Activated CD8-positive, alpha-beta memory T cell treated with anti-CD3 and anti-CD28 coated beads for 36 hours (primary cell): ENCODE measurements at regions not wholly inside any gene's neighbourhood (a gene's known extent, or its start where the extent isn't known, plus 50 kb on each side); places are given as distances from the start of the nearest gene placed in this dataset.
"Not testable (repeated sequence)": the region's sequence is repeated elsewhere in the genome, so short reads cannot be mapped to it uniquely, and the experiment has no call there.

Source experiments
- CTCF ChIA-PET: fragments of 350-600 bp; sonication (Branson Sonifier 250); formaldehyde crosslinking; loops from one replicate; lab custom pipeline; 2021; ENCODE audit warnings: antibody characterized with exemption; lab: Charles Lee
- POLR2A ChIA-PET: fragments of 350-600 bp; sonication (Branson Sonifier 250); formaldehyde crosslinking; loops from one replicate; lab custom pipeline; 2021; ENCODE audit warnings: antibody characterized with exemption; lab: Charles Lee

DNA sequence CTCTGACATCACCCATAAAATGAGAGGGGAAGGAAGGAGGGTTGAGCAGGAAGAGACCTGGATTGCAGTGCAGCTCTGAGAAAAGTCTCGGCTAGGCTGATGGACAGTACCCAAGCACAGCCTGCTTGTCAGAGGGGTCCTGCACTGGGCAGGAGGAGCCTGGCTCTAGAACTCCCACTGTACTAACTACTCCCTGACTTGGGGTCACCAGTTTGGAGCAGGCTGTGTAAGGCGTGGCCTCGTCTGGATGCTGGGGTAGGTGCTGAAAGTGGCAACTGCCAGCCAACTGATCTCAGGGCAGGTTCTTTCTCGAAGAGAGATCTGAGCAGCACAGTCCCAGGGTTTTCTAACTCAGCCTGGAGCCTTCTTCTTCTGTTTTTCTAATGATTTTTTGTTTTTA, 176.3 kb downstream of the ATP23 start:
- ChIA-PET CTCF (no interaction called here), POLR2A (no interaction called here)

DNA sequence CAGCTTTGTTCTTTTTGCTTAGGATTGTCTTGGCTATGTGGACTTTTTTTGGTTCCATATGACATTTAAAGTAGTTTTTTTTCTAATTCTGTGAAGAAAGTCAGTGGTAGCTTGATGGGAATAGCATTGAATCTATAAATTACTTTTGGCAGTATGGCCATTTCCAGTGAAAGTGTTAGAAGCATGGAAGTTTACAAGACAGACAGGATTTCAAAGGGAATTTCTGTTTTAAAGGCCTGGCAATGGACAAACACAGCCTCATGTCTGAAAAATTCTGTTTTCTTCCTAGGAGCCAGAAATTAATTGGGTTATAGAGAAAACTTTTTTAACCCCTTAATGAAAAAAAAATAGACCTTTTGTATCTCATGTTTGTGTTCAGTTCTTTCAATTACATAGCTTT, 184.4 kb downstream of the ATP23 start:
- CTCF ChIA-PET, POLR2A ChIA-PET: not testable (repeated sequence)

DNA sequence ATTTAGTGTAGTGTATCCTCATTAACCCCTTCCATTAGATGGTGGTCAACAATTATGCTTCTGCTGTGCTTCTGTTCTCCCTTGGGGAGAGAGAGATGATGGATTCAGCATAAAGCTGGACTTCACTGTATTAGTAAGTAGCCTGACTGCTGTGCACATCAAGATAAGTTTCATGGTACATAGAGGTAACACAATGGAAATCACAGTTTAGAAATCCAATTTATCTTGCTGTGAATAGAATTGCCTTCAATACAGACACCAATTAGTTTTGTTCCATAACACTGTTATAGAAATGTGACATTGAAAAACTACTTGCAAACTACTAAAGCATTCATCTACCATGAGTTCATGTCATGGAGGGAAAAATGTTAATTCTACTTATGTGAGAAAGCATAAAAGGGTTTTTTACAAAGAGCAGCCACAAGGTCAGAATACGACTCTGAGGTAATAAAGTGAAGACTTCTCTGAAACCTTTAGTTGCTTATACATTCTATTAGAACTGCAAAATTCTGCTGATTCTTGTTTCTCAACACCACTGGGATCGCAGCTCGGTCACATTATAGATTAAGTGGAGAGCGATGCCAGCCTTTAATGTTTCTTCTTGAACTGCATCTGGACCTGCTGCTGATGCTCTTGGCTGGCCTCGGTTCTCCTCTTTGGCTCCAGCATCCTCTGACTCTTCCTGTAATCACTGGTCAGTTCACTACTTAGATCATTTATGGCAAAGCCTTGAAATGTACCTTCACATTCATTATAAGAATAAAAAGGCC, 190.8 kb downstream of the ATP23 start:
- ChIA-PET POLR2A (no interaction called here), CTCF (no interaction called here)

DNA sequence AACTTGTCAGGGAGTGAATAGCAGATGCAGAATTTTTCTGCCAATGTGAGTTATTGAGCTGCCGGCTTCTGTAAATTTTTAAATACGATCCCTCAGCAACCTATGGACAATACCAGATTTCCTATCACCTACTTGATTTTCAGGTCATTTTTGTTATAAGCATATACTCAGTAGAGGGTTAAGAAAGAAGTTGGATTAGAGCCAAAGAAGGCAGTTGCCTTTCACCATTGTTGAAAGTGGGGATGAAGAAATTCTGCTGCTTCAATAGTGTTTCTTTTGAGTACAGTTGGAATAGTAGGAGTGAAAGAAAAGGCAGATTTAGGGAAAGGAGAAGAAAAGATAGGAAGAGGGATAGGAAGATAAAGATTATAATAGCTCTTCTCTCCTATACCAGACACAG, 197.1 kb downstream of the ATP23 start:
- ChIA-PET POLR2A (no interaction called here), CTCF (no interaction called here)

DNA sequence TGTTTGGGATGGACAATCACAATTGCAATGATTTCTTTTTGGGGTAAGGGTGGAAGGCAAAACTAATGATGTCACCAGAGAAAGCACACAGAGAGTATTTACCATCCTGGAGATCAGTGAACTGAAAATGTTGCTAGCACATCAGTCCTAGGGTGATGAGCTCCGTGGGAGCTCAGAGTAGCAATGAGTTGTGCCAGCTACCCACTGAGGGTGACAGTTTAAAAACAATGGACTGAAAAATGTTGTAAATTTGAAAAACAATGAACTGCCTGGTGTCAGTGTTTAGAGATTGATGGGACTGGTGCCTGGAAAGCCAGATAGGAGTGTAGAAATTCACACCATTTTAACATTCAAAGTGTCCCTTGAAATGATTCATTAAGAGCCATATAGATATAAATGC, 198.5 kb downstream of the ATP23 start:
- ChIA-PET POLR2A (no interaction called here), CTCF (no interaction called here)

DNA sequence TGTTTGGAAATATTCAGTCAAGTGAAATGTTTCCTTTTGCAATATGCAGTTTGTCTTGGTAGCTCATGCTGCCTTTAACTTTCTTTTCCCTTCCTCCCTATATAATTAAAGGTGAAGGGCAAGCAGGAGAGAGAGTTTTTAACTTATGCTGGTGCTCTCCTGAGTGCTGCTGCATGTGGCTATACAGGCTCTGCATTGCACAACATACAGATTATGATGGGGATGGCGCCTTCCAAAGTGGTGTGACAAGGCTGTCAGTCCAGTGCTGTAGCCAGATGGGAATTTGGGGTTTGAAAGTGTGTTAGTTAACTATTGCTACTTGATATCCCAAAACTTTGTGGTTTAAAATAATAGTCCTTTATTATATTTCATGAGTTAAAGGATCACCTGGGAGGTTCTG, 199.0 kb downstream of the ATP23 start:
- ChIA-PET CTCF (no interaction called here), POLR2A (no interaction called here)

DNA sequence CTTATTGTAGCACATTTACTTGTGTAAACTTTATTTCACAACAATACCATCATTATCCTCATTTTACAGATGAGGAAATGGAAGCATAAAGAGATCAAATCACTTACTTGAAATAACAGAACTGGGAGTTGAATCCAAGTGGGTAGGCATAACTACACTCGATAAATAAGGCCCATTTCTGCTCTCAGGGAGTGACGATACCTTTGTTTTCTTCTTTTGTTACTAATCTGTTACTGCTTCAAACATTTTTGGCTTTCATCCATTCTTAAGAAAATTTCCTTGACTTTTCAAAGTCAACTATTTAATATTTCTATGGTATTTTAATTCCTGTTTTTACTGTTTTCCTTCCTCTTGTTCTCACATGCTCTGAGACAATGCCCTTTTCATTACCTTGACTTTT, 201.6 kb downstream of the ATP23 start:
- ChIA-PET POLR2A (no interaction called here), CTCF (no interaction called here)

DNA sequence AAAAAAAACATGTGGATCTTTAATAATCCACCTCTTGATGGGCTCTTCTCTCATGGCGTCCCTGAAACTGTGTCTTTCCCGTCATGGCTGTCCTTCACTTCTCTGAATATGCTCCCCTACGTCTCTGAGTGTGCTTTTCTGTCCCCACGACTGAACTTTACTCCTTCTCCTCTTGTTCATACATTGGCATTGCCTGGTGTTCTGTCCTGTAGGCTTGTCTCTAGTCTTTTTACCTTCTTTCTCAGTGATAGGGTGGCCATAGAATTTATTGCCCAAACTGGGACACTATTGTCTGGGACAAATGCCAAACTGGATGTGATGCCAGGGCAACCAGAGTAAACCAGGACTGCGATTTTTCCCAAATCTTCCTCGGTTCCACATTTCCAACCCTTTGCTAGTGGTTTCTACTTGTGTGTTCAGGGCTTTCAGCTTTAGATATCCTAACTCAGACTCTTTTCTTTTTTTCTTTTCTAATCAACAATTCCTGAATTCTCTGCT, 202.2 kb downstream of the ATP23 start:
- POLR2A ChIA-PET = no interaction called here
- CTCF ChIA-PET = no interaction called here

DNA sequence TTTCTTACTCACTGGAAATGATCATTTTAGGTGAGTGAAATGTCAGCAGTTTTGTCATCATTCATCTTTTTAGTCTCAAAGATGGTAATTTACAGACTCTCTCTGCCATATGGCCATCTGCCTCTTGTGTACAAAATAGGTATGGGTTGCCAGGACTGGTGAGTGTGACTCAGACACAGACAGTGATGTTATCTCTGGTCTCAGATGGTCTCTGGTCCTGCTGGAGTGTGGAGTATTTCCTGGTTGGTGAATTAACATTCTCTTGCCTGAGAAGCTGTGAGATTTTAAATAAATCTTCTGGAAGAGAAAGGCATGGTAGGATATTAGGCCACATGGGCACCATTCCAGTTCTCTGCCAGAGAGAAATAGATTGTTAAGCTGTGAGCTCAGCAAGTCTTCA, 207.0 kb downstream of the ATP23 start:
- POLR2A ChIA-PET = no interaction called here
- CTCF ChIA-PET = no interaction called here

DNA sequence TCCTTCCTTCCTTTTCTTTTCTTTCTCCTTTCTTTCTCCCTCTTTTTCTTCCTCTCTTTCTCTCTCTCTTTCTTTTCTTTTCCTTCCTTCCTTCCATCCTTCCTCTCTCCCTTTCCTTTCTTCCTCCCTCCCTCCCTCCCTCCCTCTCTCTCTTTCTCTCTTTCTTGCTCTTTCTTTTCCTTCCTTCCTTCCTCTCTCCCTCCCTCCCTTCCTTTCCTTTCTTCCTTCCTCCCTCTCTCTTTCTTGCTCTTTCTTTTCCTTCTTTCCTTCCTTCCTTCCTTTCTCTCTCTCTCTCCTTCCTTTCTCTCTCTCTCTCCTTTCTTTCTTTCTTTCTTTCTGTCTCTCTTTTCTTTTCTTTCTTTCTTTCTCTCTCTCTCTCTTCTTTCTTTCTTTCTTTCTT, 207.6 kb downstream of the ATP23 start:
- ChIA-PET CTCF (no interaction called here), POLR2A (no interaction called here)

DNA sequence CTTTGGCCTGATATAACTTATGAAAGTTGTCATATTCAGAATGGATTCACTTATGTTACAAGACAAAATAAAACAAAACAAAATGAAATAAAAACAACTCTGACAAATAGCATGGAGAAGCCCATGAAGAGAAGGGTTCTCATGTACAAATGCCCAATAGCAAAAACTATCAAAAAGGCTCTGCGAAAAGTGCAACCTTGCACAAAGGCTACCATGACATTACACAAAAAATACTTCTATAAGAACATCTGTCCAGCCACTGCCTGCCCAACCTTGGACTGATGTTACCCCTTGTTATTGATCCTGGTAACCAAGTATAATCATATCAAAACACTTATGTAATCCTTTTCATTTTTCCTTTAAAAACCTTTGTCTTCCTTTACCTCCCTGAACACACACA, 213.0 kb downstream of the ATP23 start:
- ChIA-PET POLR2A (no interaction called here), CTCF (no interaction called here)

DNA sequence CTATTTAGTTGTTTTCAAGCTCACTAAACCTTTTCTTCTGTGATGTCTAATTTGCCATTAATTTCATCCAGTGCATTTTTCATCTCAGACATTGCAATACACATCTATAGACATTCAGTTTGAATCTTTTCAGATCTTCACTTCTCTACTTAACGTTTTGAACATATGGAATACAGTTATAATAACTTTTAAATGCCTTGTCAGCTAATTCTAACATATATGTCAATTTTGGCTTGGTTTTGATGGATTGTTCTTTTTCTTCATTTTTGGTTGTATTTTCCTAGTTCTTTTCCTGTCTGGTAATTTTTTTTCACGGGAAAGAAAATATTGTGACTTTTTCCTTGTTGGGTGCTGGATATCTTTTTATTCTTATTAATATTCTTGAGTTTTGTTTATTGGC, 215.3 kb downstream of the ATP23 start:
- CTCF ChIA-PET = no interaction called here
- POLR2A ChIA-PET = no interaction called here

DNA sequence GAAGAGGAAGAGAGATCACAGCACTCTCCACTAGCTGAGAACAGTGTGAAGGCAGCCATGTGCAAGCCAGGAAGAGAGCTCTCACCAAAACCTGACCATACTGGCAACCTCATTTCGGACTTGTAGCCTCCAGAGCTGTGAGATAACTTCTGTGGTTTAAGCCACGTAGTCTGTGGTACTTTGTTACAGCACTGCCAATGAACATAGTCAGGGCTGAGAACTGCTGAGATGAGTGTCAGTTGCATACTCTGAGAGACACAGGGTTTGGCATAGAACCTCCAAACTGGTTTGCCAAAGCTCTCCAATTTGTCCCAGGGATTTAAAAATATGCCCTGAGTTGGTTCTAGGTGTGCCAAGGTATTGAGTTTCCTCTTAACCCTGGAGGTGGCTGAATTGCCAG, 218.6 kb downstream of the ATP23 start:
- POLR2A ChIA-PET = no interaction called here
- CTCF ChIA-PET = no interaction called here

DNA sequence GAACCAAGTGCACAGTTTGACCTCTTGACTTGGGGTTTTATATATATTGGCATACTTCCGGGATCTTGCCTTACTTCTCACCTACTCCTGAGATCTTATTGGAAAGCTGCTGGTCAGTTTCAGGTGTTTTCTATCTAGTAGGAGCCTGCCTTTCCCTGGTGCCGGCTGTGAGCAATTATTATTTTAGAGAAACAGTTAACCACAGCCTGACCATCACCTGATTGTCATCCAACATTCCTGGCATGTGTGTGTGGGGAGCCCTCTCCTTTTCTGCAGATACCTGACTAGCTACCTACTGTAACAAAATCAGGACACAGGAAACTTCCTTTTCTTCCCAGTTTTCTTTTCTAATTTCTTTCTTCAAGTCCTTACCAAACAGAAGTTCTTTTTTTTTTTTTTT, 220.4 kb downstream of the ATP23 start:
- ChIA-PET CTCF (no interaction called here), POLR2A (no interaction called here)

DNA sequence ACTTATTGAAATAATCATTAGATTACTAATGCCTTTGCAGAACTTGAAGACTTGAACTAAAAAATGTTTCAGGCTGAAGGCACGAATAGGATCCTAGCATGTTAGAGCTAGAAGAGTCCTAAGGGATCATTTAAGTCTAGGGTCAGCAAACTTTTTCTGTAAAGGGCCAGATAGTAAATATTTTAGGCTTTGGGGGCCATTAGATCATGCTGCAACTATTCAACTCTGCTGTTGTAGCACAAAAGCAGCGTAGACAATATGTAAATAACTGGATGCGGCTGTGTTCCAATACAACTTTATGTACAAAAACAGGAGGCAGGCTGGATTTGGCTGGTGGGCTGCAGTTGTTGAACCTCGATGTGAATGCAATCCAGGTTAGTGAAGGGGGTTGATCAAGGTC, 221.7 kb downstream of the ATP23 start:
- POLR2A ChIA-PET = no interaction called here
- CTCF ChIA-PET = no interaction called here

DNA sequence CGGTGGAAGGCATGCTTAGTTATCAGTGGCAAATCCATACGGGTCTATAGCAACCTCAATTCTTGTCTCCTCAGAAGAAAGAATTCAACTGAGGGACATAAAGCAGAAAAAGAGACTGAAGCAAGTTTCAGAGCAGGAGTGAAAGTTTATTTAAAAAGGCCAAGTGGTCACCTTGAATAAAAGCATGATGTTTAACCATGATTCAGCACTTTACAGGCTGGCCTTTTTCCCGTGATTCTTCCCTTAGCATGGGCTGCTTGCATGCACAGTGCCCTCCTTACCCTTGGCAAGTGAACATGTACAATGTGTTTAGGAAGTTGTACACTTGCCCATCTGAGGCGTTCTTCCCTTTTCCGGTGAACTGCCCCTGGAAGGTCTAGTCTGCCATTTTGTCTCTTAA, 225.3 kb downstream of the ATP23 start:
- ChIA-PET POLR2A (no interaction called here), CTCF (no interaction called here)

DNA sequence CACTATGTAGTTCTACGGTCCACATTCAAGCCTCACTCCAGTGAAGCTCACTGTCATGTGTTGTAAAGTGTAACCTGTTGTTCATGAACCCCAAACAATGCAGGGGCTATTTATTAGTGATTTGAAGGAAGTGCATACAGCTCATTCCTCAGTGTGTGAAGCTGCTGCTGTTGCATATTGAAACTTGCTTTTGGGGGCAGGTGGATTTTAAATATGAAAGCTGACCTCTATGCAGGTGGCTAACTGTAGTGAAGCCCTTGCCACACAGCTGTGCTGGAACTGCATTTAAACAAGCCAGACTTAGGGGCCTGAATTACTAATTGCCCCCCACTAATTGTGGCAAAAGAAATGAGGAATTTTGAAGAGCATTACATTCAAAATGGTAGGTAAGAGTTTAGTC, 226.3 kb downstream of the ATP23 start:
- CTCF ChIA-PET = no interaction called here
- POLR2A ChIA-PET = no interaction called here

DNA sequence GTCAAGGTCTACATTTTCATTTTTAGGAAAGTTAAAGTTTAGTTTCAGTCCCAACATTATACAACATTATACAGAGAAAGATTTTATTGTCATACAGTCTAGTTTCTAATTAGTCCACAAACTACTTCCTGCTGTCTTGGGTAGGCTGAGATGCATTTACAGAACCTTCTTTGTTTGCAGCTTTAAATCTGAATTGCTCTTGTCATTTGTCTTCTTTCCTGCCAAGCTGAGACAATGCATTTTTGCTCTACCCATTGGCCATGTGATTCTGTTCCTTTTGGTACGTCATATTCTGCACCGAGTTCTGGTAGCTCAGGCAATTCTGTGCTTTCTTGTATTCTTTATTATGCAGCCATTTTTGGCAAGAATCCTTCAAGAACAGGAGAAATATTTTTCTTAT, 228.5 kb downstream of the ATP23 start:
- ChIA-PET CTCF (no interaction called here), POLR2A (no interaction called here)

DNA sequence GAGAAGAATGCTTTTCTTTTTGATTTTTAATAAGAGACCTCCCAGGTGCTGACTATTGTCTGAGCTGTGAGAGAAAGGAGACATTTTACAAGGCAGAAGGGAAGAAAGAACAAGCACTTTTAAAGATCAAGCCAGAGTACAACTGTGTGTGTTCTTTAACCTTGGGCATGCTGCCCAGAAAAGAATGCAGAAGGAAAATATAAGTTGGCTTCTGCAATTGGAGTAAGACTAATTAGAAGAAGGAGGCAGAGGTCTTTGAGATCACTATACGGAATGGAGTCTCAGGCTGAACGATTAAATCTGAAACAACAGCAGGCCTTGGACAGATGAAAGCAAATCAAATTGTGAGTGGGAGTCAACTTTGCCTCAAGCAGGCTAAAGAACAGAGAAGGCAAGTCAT, 230.5 kb downstream of the ATP23 start:
- ChIA-PET POLR2A (no interaction called here), CTCF (no interaction called here)

DNA sequence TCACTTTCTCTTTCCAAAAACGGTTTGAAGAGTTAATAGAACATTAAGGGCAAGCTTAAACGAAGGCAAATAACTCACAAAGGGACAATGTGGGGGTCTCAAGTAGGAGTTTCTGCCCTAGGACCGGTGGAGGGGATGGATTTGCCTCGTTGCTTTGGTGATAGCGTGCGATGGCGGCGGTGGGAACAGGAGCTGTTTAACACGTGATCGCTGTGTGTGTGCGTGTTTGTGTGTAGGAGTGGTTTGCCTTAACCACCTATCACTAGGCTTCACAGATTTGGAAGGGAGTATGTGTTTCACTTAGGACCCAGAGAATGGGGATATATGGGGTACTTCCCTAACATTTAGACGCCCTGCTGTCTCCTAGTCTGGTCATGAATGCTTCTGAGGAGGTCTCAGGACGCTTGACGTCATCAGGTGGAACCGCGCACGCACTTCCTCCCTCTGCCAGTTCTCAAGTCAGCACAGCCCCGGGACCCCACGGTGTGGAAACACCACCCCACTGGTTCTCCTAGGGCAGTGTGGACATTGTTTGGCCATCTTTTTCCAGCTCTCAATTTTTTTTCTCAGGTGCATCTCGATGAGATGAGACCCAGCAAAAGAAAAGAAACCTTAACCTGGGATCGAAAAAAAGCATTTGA, 231.2 kb downstream of the ATP23 start:
- POLR2A ChIA-PET = no interaction called here

DNA sequence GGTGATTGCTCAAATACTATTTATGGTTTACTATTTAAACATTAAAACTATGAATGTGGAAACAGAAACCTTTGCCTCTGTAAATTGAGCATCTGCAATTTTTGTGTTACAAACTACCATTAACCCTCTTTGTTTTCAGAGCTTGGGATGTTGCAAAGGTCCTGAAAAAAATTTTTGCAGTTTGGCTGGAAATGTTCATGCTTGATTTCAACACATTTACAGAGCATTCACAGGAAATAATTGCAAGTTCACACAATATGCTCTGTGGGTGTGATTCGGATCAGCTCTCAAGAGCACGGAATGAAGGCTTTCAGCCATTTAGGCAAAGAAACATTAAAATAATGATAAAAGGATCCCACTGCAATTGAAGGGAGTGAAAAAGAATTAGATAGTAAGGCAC, 232.9 kb downstream of the ATP23 start:
- ChIA-PET POLR2A (no interaction called here), CTCF (no interaction called here)

More for the DNA sequence above, 231.2 kb downstream of the ATP23 start:
- CTCF ChIA-PET = no interaction called here
